NCI-H1694 treated with DMSO at 0.1 percent for 48 hours (cell line): ENCODE measurements at regions not wholly inside any gene's neighbourhood (a gene's known extent, or its start where the extent isn't known, plus 50 kb on each side); places are given as distances from the start of the nearest gene placed in this dataset.

ENCODE experiments used
- DNase-seq: peaks from one replicate; lab custom pipeline; 2025; lab: John Stamatoyannopoulos, UW

DNA sequence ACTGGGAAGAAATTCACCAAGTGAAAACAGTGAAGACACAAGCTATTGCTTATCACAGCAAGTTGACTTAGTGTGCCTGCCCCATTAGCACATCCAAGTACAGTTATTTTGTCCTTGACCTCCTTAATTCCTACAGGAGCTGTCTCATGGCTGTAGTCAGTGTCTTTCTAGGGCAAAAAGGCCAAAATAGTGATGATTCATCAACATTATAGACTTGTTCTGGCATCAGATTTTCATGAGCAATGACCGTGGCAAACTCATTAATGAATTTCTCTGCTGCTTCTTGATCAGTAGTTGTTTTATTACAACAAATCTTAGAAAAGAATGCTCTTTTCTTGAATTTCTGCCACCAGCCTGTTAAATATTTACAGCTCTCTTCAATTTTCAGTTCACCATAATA lies 1169.3 kb upstream of the DDX18 start:
- no peak for DNase-seq

DNA sequence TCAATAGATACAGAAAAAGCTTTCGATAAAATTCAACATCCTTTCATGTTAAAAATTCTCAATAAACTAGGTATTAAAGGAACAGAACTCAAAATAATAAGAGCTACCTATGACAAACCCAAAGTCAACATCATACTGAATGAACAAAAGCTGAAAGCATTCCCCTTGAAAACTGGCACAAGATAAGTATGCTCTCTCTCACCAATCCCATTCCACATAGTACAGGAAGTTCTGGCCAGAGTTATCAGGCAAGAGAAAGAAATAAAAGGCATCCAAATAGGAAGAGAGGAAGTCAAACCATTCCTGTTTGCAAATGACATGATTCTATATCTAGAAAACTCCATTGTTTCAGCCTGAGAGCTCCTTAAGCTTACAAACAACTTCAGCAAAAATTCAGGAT lies 1145.8 kb upstream of the DDX18 start:
- no peak for DNase-seq

DNA sequence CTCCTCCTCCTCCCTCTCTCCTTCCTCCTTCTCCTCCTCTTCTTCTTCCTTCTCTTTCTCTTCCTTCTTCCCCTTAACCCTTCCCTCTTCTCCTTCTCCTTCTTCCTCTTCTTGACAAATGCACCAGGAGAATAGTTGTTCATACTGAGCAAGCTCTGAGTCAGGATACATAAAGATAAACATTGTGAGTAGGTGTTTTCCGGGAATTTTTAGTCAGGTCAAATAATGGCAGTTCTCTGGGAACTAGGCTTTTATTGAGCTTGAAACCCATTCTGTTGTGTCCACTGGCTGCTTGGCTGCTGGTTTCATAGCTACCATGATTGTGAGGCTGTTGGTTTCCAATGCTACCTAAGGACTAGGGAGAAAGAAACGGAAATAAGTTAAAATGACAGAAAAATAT lies 1144.7 kb upstream of the DDX18 start:
- DNase-seq = no peak

DNA sequence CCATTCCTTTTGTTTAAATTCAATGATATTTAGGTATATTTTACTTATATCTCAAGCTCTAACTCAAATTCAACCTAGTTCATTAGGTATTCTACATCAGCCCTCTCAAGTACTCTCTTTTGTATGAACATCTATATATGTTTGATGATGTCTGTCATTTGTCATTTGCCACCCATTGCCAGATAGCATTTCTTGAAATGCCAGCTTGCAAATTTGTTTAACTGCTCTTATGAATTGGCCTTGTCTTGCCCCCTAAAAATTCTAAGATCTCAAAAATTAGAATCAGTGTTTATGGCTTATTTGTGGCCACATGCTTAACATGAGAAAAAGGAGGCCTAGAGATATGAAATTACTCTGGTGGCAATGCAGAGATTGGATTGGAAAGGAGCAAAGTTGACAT lies 1140.3 kb upstream of the DDX18 start:
- no peak for DNase-seq

DNA sequence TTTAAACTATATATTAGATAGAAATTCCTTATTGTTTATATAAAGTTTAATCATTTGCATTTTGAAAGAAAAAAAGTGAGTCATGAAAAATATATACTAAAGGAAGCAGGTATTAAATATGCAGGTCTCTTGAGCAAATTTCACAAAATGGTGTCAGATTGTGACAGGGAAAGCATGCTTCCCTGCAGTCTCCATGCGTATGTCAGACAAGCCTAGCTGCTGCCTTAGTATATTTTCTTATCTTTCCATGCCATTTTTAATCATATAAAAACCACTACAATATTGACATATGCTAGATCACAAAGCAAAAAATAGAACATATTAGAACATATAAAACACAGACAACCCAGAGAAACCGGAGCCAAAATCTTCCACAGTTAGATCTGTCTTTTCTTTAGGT lies 1137.7 kb upstream of the DDX18 start:
- no peak for DNase-seq

DNA sequence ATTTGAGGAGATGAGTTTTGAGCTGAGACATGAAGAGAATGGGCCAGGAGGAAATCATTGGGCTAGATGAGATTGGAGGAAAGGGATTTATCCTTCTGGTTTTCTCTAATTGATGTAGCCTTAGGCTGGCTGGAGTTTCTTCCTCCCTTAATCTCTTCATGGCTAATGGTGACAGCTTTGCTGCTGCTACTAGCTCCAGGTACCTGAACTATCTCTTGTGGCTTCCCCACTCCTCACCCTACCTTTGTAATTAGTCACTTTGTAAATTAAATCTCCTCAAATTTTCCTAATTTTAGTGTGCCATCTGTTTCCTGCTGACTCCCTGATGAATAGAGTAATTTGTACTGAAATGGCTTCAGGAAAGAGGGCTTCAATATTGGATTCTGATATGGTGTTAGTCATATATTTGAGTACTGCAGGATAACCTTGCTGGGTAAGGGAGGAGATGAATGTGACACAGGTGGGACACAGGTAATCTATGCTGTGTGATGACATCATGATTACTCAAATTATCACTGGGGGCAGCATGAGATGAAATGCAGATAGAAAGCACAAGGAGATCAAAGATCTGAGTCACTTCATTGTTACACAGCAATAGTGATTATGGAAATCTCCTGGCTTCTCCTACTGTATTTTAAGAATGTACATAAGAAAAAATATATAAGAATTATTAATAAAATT lies 1134.1 kb upstream of the DDX18 start:
- DNase-seq = peak; percentile 12

DNA sequence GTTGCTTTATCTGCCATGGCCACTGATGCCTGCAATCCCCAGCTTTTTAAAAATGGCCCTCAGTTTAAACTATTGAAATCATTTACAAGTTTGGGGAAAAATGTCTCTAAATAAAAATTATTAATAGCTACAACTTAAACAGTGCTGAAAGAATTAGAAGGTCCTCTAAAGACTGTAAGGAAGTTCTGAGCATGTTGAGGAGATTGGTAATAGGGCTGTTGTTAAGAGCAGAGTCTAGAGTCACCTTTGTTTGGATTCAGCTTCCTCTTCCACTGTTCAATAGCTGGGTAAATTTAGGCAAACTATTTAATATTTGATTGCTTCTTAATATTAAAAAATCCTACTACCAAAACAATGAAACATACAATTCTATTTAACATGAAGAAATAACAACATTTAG lies 1127.1 kb upstream of the DDX18 start:
- DNase-seq = peak; percentile 4

DNA sequence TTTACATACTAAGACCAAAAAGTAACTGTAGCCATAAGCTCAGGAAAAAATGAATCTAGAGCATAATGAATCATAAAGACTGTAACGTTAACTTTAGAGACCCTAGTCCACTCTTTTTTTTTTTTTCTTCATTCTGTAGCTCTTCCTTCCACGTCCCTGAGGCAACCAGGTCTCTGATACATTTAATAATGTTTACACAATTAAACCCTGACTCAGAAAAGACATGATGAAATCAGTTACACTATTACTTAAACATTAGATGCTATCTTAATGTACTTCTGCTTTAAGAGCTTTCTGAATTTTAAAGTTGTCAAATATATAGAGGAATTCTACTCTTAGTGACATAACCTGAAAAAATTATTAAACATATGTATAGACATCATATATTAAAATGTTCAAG lies 1121.5 kb upstream of the DDX18 start:
- no peak for DNase-seq

DNA sequence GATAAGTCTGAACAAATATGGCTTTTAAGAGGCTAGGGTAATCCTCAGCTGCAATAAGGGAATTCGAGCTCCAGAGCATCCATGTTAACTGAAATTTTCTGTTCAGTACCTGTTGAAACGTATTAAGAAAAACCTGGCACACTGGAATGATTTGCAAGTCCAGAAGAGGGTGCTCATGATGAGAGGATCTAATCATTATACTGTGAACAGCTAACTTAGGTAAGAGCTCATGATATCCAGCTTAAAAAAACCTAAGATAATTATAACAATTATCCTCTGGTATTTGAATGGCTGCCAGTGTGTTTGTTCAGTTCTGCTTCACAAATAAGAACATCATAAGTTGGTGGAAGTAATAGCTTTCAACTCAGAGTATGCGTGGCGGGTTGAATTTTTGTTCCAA lies 1118.3 kb upstream of the DDX18 start:
- DNase-seq = no peak

DNA sequence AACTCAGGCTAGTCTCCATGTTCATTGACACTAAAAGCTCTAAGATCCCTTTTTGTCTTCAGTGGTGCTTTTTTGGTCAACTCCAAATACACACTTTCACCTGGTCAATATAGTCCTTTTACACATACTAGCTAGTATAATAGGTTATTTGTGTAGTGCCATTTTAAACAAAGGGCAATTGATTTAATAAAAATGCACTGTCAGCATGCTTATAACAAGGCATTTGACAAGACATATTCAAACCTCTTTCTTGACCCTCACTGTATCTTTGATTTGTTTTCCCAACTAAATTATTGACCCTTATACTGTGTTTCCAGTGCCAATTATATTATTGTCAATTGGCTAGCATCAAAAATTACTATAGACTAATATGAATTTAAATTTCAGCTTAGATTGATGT lies 1117.6 kb upstream of the DDX18 start:
- no peak for DNase-seq

DNA sequence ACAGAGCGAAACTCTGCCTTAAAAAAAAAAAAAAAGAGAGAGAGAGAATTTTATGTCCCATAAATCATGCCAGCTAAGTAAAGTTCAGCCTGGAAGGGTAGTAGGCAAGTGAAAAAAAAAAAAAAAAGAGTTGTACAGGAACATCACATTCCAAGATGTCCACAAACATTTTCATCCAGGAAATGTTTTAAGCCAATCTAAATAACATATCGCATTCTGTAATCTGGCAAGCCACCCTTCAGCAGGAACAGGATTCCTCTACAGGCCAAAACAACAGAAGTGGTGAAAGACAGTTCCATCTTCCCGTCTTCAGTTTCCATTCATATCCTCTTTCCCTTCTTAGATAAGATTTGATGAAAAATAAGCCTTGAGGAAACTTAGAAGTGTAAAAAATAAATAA lies 1108.1 kb upstream of the DDX18 start:
- no peak for DNase-seq

DNA sequence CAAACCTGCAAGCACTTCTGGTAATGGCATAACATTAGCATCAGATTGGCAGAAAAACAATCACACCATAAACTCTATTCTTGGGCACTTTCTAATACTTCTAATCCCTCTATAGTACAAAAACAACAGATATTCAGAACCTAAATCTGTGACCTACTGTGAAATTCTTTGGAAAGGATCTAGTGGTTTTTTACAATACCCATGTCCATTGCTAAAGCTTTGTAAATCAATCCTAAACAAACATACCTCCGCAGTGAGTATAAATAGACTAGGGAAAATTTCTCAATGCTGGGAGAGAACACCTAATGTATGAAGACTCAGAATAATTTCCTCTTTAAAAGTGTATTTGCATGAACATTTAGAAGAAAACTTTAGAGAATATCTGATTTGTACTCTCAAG lies 1098.5 kb upstream of the DDX18 start:
- DNase-seq = no peak

DNA sequence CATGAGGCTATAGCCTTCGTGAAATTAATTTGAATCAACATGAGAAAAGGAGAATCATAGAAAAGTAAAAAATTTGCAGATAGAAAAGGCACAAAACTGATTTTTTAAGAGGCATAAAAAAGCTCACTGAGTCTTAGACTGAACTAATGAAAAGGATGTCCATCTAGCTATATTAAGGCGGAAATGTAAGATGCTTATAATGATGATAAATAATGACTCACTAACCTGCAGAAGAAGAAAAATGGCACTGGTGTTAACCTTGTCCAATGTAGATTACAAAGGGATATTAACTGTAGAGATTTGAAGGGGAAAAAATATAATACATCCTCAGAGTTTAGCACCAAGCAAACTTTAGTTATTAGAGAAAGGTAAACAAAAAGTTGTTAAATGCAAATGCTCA lies 1098.0 kb upstream of the DDX18 start:
- no peak for DNase-seq

DNA sequence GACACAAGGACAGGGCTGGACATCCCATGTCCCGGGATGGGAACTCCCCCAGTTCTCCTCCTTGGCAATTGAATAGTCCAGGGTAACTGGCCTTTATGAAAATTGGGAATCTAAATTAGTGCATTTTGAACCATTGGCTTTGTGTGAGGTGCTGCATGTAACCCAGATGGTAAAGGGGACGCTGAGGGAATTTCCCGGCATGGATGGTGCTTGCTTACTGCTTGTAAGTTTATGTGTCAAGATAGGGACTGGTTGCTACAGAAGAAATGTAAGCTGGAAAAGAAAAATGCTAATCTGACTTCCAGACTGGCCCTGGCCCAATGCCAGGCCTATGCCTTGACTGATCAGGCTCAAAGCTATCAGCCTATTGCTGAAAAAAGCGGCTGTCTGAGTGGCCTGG lies 1096.7 kb upstream of the DDX18 start:
- no peak for DNase-seq

DNA sequence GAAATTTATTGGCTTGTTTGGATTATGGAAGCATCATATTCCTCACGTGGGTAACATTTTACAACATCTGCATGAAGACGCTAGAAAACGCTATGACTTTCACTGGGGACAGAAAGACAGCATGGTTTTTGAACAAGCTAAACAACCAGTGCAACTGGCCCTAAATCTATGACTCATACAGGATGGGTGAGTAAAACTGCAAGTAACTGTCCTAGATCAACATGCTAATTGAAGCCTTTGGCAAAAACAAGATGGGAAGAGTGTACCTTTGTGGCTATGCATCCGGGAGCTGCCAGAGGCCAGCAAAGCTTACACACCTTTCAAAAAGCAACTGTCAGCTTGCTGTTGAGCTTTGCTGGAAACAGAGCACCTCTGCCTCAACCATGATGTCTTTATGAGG lies 1096.0 kb upstream of the DDX18 start:
- DNase-seq = no peak

DNA sequence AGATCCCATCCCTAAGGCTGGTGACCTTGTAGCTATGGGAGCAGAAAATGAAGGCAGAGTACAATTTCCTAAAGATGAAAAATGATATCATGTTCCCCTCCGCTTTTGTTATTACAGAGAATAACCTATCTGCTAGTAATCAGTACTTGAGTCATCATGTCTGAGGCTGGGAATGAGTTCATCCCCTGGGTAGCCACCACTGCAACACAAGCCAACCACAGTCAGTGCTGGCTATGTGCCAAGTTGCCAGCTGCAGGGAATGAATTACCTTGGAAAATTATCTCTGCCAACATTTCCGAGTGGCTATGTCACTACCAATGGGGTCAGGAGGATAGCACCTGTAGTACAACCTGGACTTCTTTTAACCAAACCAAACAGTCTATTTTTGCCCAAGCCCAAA lies 1094.7 kb upstream of the DDX18 start:
- DNase-seq = peak; percentile 28

DNA sequence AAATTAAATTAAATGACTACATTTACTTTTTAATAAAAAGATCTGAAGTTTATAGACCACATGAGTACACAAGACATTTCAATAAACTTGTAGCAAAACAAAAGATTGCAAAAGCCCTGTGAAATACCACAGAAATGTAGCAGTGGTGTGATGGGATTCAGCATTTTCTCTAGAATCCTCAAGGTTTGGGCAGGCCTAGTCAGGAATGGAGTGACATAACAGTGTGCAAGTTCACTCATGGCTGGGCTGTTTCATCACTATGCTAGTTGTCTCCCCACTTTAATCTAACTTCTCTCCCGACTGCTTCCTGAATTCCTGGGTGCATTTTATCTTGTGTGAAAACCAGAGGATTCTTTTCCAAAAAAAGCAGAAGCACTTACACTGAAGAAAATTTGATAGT lies 1089.9 kb upstream of the DDX18 start:
- no peak for DNase-seq

DNA sequence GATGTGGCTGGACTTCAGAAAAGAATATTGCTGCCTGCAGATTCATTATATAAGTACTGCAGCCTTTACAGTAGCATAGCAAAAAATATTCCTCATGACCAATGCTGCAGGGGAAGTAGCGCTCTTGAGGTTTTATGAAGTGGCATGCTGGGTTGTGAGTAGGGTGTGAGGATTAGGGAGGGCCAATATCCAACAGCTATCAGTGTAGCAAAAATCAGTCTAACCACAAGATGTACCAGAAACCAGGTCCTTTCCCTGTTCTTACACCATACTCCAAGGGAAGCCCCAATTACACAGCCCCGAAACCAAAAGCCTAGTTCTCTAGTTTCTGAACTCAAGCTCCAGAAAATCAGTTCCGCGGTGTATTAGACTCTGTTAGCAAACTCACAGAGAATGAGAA lies 1082.2 kb upstream of the DDX18 start:
- DNase-seq = no peak

DNA sequence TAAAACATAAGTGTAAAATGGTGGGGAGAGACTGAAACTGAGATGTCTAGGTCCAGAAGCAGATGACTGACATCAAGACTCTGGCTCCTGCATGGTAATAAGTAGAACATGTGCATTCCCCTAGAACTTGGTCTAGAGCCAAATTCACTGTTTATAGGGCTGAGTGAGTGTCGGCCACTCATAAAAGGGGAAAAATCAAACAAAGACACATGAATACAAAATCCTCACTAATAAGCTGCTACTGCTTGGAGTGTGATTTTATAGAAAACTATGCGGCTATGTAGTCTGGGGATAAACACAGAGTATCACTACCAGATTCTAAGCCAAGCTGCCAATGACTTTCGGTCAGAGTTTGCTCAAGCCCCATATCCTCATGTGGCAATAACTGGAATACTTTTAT lies 1080.8 kb upstream of the DDX18 start:
- DNase-seq = no peak

DNA sequence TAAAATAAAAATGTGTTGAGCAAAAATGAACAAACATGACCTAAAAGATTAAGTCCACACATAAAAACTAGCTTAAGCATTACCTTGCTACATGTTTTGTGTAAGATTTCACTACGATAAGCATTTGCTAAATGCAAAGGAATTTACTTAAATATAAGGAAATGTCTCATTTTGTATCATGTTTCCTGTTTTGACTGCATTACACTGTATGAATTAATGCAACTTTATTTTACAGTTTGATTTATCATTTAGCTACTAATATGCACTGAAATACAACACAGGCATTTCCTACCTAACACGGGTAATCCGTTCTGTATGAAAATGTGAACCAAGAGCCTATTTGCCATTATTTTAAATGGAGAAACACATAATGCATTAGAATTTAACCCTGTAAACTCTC lies 1076.5 kb upstream of the DDX18 start:
- DNase-seq = no peak

DNA sequence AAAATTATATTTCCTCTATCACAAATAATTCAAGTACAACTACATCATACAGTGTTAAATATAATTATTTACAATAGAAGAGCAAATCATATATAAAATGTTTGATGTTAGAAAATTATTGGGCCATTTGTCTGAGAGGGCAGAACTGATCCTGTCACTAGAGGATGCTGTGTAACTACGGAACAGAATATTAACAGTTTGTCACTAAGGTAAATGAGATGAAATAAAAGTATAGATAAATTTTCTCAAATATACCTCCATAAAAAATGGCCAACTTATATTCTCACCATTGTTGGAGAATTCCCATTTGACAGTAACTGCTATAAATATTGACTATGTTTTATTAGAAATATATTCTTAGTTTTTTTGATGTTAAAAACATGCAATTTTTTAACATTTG lies 1067.4 kb upstream of the DDX18 start:
- DNase-seq = peak; percentile 28

DNA sequence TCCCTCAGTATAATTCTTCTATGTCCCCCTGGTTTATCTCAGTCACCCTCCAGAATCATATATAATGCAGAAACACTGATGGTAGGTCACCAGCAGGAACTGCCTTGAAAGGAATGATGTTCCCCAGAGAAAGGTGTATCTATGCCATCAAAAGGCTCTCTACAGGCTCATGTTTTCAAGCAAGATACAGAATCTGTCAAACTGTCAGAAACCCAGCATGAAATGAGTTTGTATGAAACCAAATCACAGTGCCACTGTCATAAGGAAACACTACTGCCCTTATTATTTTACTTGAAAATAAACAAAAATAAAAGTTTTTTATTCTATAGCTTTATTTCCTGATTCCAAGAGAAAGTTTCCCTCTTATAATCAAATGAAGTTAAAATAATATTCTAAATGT lies 1064.5 kb upstream of the DDX18 start:
- DNase-seq = no peak

DNA sequence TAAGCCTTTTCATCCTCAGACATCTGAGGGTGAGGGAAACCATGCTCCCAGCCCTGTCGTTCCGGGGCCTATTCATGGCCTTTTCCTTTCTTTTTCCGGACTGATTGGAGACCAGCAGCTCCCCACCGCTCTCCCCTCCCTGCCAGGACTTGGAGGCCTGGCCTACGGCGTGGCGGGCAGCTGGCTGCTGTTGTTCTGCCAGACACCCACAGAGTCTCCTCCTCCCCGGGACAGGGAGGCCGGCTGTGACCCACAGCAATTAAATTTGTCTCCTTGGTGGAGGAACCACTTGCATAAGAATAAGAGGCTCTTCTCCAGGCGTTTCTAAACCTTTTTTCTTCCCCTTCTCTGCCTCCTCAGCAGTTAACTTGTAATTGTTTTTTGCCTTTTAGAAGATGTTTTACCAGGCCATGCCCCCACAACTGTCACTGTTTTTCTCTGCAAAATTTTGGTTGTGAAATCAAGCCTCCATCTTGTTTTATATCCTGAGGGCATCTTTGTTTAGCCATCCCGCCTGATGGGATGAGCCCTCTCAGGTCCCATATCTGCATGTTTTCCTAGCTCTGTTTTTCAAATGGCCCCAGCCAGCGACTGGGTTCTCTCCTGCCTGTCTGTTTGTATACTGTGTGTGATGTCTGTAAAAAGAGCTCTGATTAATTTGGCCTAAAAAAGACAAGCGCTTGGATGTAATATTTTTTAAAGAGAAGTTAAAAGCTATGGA lies 1060.0 kb upstream of the DDX18 start:
- DNase-seq = no peak

DNA sequence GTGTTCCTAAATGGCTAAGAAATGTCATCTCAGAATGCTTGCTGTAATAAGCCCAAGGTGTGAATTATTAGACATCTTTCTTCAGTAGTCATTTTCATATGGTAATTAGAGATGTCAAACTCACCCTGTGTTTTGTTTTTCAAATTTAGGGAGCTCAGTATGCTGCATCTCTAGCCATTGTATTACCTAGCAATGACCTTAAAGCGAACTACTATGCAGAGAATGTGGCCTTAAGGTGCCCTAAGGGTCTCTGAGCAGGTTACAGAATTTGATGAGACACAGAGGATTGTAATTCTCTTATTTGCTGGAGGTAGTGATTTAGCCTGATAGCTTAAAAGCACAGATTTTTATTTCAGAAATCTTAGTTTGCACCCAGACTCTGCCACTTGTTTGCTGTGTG lies 1052.6 kb upstream of the DDX18 start:
- no peak for DNase-seq
